H9 (cell line): ENCODE measurements at regions not wholly inside any gene's neighbourhood (a gene's known extent, or its start where the extent isn't known, plus 50 kb on each side); places are given as distances from the start of the nearest gene placed in this dataset.

Experiments
- DNase-seq: peaks from one replicate; pipeline ENCODE4 v3.0.0-alpha.2; 2017
- H2AFZ ChIP-seq: one replicate; pipeline ENCODE4 v1.6.1; 2013; ENCODE audit warnings: mild to moderate bottlenecking, low read length, control low read depth, moderate library complexity
- H2AK5ac ChIP-seq: 2 replicates; pipeline ENCODE4 v1.6.1; 2013; ENCODE audit warnings: low read length, control low read depth, mixed read lengths; ENCODE audit not compliant: insufficient read length
- H2BK120ac ChIP-seq: one replicate; pipeline ENCODE4 v1.6.1; 2013; ENCODE audit warnings: low read depth, mild to moderate bottlenecking, low read length, control low read depth, inconsistent platforms; ENCODE audit not compliant: poor library complexity, severe bottlenecking
- H2BK12ac ChIP-seq: 2 replicates; pipeline ENCODE4 v1.6.1; 2013; ENCODE audit warnings: low read length, control low read depth, mixed read lengths, low read depth; ENCODE audit not compliant: insufficient read length
- H2BK15ac ChIP-seq: 2 replicates; pipeline ENCODE4 v1.6.1; 2013; ENCODE audit warnings: low read depth, low read length, control low read depth
- H2BK20ac ChIP-seq: one replicate; pipeline ENCODE4 v1.6.1; 2013; ENCODE audit warnings: low read depth, mild to moderate bottlenecking, low read length, control low read depth, inconsistent platforms; ENCODE audit not compliant: poor library complexity, severe bottlenecking
- H2BK5ac ChIP-seq: 2 replicates; pipeline ENCODE4 v1.6.1; 2013; ENCODE audit warnings: low read length, control low read depth, mixed read lengths; ENCODE audit not compliant: insufficient read length
- H3K14ac ChIP-seq: 2 replicates; pipeline ENCODE4 v1.6.1; 2013; ENCODE audit warnings: low read length, control low read depth; ENCODE audit not compliant: insufficient read depth
- H3K18ac ChIP-seq: 2 replicates; pipeline ENCODE4 v1.6.1; 2013; ENCODE audit warnings: low read depth, mild to moderate bottlenecking, mixed read lengths, low read length, control low read depth; ENCODE audit not compliant: insufficient read length
- H3K23ac ChIP-seq: 2 replicates; pipeline ENCODE4 v1.6.1; 2013; ENCODE audit warnings: low read length, control low read depth, mixed read lengths, low read depth; ENCODE audit not compliant: insufficient read length
- H3K23me2 ChIP-seq: 2 replicates; pipeline ENCODE4 v1.6.1; 2013; ENCODE audit warnings: low read depth, mild to moderate bottlenecking, mixed read lengths, low read length, control low read depth; ENCODE audit not compliant: insufficient read length, poor library complexity, severe bottlenecking
- H3K27ac ChIP-seq: 2 replicates; pipeline ENCODE4 v1.5.1; 2013; ENCODE audit warnings: low read length, control low read depth, mixed read lengths, low read depth; ENCODE audit not compliant: insufficient read length
- H3K27me3 ChIP-seq: 2 replicates; pipeline ENCODE4 v1.6.1; 2013; ENCODE audit warnings: low read length, control low read depth, inconsistent platforms; ENCODE audit not compliant: insufficient read depth
- H3K4ac ChIP-seq: 2 replicates; pipeline ENCODE4 v1.6.1; 2013; ENCODE audit warnings: low read depth, mild to moderate bottlenecking, control low read depth, inconsistent platforms, low read length, moderate library complexity
- H3K4me1 ChIP-seq: 2 replicates; pipeline ENCODE4 v1.6.1; 2013; ENCODE audit warnings: low read length, control low read depth, inconsistent platforms; ENCODE audit not compliant: insufficient read depth
- H3K4me2 ChIP-seq: 2 replicates; pipeline ENCODE4 v1.6.1; 2013; ENCODE audit warnings: low read length, control low read depth, mixed read lengths; ENCODE audit not compliant: insufficient read length, insufficient read depth
- H3K56ac ChIP-seq: 2 replicates; pipeline ENCODE4 v1.6.1; 2013; ENCODE audit warnings: low read depth, mild to moderate bottlenecking, mixed read lengths, low read length, control low read depth; ENCODE audit not compliant: insufficient read length
- H3K79me1 ChIP-seq: 2 replicates; pipeline ENCODE4 v1.6.1; 2013; ENCODE audit warnings: low read depth, mild to moderate bottlenecking, moderate library complexity, low read length, control low read depth, inconsistent platforms; ENCODE audit not compliant: insufficient read depth, poor library complexity, severe bottlenecking
- H3K79me2 ChIP-seq: 2 replicates; pipeline ENCODE4 v1.6.1; 2013; ENCODE audit warnings: low read length, control low read depth, inconsistent platforms; ENCODE audit not compliant: insufficient read depth
- H3K9ac ChIP-seq: 2 replicates; pipeline ENCODE4 v1.6.1; 2013; ENCODE audit warnings: low read length, control low read depth, mixed read lengths; ENCODE audit not compliant: insufficient read length; ENCODE audit errors: extremely low read depth
- H3K9me3 ChIP-seq: one replicate; pipeline ENCODE4 v1.6.1; 2013; ENCODE audit warnings: low read depth, low read length, inconsistent platforms; ENCODE audit not compliant: control insufficient read depth
- H3T11ph ChIP-seq: one replicate; pipeline ENCODE4 v1.6.1; 2013; ENCODE audit warnings: mild to moderate bottlenecking, low read length, control low read depth, inconsistent platforms
- H4K20me1 ChIP-seq: one replicate; pipeline ENCODE4 v1.6.1; 2013; ENCODE audit not compliant: control insufficient read depth, insufficient read length, insufficient read depth
- H4K5ac ChIP-seq: 2 replicates; pipeline ENCODE4 v1.6.1; 2013; ENCODE audit warnings: low read depth, mild to moderate bottlenecking, mixed read lengths, low read length, control low read depth; ENCODE audit not compliant: insufficient read length
- H4K8ac ChIP-seq: replicated peaks from 2 replicates; pipeline ENCODE4 v1.6.1; 2013; ENCODE audit warnings: low read length, control low read depth, mixed read lengths, low read depth; ENCODE audit not compliant: insufficient read length
- H4K91ac ChIP-seq: 2 replicates; pipeline ENCODE4 v1.6.1; 2013; ENCODE audit warnings: low read depth, mild to moderate bottlenecking, moderate library complexity, mixed read lengths, low read length, control low read depth; ENCODE audit not compliant: insufficient read length
- H3K27ac Mint-ChIP-seq, 3 experiments: 2 replicates in 2 of 3; 3 replicates in 1 of 3; pipeline ENCODE4 v1.8.0; 2020 to 2021; ENCODE audit warnings: mixed read lengths in 3 of 3, mild to moderate bottlenecking in 1 of 3, moderate library complexity in 1 of 3
- H3K27me3 Mint-ChIP-seq: 2 replicates; pipeline ENCODE4 v1.8.0; 2021; ENCODE audit warnings: low read depth, mild to moderate bottlenecking, moderate library complexity, mixed read lengths
- H3K36me3 Mint-ChIP-seq, 3 experiments: 2 replicates in 2 of 3; 3 replicates in 1 of 3; pipeline ENCODE4 v1.8.0; 2020 to 2021; ENCODE audit warnings: low read depth in 3 of 3, mixed read lengths in 3 of 3; ENCODE audit not compliant: insufficient read depth in 1 of 3
- H3K4me1 Mint-ChIP-seq, 2 experiments: 2 replicates each; pipeline ENCODE4 v1.8.0; 2020; ENCODE audit warnings: mixed read lengths in 2 of 2
- H3K4me3 Mint-ChIP-seq, 2 experiments: 2 replicates in 1 of 2; 3 replicates in 1 of 2; pipeline ENCODE4 v1.8.0; 2020 to 2021; ENCODE audit warnings: mild to moderate bottlenecking in 2 of 2, mixed read lengths in 2 of 2, moderate library complexity in 1 of 2
- H3K9me3 Mint-ChIP-seq, 2 experiments: 2 replicates in 1 of 2; 3 replicates in 1 of 2; pipeline ENCODE4 v1.8.0; 2020; ENCODE audit warnings: mild to moderate bottlenecking in 2 of 2, mixed read lengths in 2 of 2, moderate library complexity in 1 of 2
- WGBS: extraction: QIAGEN DNeasy Blood & Tissue Kit; methylation state at CpG from one replicate; pipeline ENCODE4 v1.1.7; 2013; ENCODE audit warnings: missing lambda C conversion rate, low lambda C conversion rate, mixed read lengths; ENCODE audit not compliant: insufficient read length; ENCODE audit errors: extremely low coverage; 5-methylcytosine and 5-hydroxymethylcytosine counted together
- TF ChIP-seq, protein P1 (sequence below): fragments of 200-600 bp; sonication (generic); conservative IDR thresholded peaks from 3 replicates; pipeline ENCODE4 v1.8.0; 2021; ENCODE audit warnings: antibody characterized with exemption, mild to moderate bottlenecking

DNA sequence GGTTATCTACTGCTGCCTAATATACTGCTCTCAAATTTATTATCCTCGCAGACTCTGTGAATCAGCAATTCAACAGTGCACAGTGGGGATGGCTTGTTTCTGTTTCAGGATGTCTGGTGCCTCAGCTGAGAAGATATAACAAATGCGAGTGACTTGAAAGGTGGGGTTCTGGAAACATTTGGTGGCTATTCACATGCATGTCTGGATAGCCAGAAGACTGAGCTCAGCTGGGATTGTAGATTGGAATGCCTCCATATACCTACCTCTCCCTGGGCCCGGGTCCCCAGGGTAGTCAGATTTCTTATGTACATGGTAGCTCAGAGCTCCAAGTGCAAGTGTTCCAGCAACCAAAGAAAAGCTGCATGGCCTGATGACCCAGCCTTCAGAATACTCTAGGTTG, 176.3 kb downstream of the IER5 start:
- Histone ChIP-seq H3K4ac (no peak overlapping the region), H3K79me2 (no peaks in the 10 kb centered on the region), H3K18ac (no peak overlapping the region), H3K9me3 (no peaks in the 10 kb centered on the region), H2BK12ac (no peak overlapping the region), H3K23me2 (no peaks in the 10 kb centered on the region), H3K27me3 (no peaks in the 10 kb centered on the region; the same call in 1 of the 2 replicates), H3K14ac (no peak overlapping the region), H2BK15ac (no peak overlapping the region), H4K91ac (no peak overlapping the region), H3K9ac (no peak overlapping the region), H3K4me2 (no peak overlapping the region), H3K27ac (no peak overlapping the region), H2BK20ac (no peak overlapping the region), H3T11ph (no peak overlapping the region), H2BK5ac (no peak overlapping the region), H2BK120ac (no peak overlapping the region), H3K56ac (no peak overlapping the region), H3K79me1 (no peaks in the 10 kb centered on the region), H2AFZ (no peak overlapping the region), H2AK5ac (no peak overlapping the region), H4K20me1 (no peaks in the 10 kb centered on the region), H4K5ac (no peak overlapping the region), H3K23ac (no peak overlapping the region), H4K8ac (no peak overlapping the region), H3K4me1 (no peaks in the 10 kb centered on the region)
- Mint-ChIP-seq H3K4me1 (peaks cover 4 to 7% of the 10 kb centered on the region in 2 experiments; a peak in 3 of 4 replicates), H3K27ac (no peak overlapping the region), H3K36me3 (no peaks in the 10 kb centered on the region; a peak in 1 of 7 replicates), H3K9me3 (peaks cover 3 to 6% of the 10 kb centered on the region in 2 experiments; a peak in 2 of 5 replicates), H3K27me3 (peaks cover 16% of the 10 kb centered on the region), H3K4me3 (no peak overlapping the region)
- WGBS: no CpG with 5 or more reads among the region's 3 CpGs
- TF ChIP-seq, protein P1, sequence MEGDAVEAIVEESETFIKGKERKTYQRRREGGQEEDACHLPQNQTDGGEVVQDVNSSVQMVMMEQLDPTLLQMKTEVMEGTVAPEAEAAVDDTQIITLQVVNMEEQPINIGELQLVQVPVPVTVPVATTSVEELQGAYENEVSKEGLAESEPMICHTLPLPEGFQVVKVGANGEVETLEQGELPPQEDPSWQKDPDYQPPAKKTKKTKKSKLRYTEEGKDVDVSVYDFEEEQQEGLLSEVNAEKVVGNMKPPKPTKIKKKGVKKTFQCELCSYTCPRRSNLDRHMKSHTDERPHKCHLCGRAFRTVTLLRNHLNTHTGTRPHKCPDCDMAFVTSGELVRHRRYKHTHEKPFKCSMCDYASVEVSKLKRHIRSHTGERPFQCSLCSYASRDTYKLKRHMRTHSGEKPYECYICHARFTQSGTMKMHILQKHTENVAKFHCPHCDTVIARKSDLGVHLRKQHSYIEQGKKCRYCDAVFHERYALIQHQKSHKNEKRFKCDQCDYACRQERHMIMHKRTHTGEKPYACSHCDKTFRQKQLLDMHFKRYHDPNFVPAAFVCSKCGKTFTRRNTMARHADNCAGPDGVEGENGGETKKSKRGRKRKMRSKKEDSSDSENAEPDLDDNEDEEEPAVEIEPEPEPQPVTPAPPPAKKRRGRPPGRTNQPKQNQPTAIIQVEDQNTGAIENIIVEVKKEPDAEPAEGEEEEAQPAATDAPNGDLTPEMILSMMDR: no peak
- no peak for DNase-seq
